Smooth muscle cell (in vitro differentiated cells): ENCODE measurements at regions not wholly inside any gene's neighbourhood (a gene's known extent, or its start where the extent isn't known, plus 50 kb on each side); places are given as distances from the start of the nearest gene placed in this dataset.

Experiments
- microRNA counts: library from miRNA; unstranded; fragments of <30 nt; microRNA quantifications from one replicate; lab custom pipeline; 2016

MicroRNAs in the stretch of these regions (microRNA counts, 767-probe panel; counts per million panel counts)
- microRNA hsa-miR-492 (lab: Ali Mortazavi, UCI) = 183 counts per million
